ENCODE measurements at regions not wholly inside any gene's neighbourhood (a gene's known extent, or its start where the extent isn't known, plus 50 kb on each side); places are given as distances from the start of the nearest gene placed in this dataset.

DNA sequence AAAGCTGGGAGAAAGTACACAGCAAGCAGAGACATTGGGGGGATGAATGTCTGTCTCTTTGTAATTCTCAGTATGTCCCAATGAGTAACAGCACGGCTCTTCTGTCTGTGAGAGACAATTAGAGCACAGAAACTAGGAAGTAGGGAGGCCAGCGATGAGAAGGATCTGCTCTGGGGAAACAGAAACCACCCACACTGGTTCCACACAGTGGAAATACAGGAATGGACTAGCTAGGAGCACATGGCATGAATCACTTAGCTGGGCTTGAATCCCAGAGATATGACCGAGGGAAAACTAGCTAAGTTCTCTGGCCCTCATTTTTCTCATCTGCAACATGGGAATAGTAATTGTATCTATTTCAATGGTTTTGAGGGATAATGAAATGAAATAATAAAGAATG lies 895.9 kb downstream of the TLE4 start:
- DNase-seq: no peak
- no peaks in the 10 kb centered on the region for H3K79me2 ChIP-seq (ENCODE audit: low read depth)
- ChIA-PET CTCF (no interaction called here), POLR2A (ENCODE audit: unreplicated experiment) (no interaction called here)
- no peaks in the 10 kb centered on the region for H3K9me3 ChIP-seq (ENCODE audit: insufficient read depth, low read depth)
- H4K20me1 ChIP-seq (ENCODE audit: insufficient read depth): no peaks in the 10 kb centered on the region
- H2AFZ ChIP-seq: no peak overlapping the region
- H3K27me3 ChIP-seq (ENCODE audit: insufficient read depth, low read depth): no peaks in the 10 kb centered on the region
- no peaks in the 10 kb centered on the region for H3K4me1 ChIP-seq (replicated peaks; ENCODE audit: insufficient read depth)
- no peaks in the 10 kb centered on the region for H3K36me3 ChIP-seq (ENCODE audit: low read depth)
- no peak overlapping the region for H3K4me2 ChIP-seq
- intact Hi-C loops (cut with micrococcal nuclease; ENCODE audit: unreplicated experiment): no loop called here
- TF ChIP-seq, protein P1, sequence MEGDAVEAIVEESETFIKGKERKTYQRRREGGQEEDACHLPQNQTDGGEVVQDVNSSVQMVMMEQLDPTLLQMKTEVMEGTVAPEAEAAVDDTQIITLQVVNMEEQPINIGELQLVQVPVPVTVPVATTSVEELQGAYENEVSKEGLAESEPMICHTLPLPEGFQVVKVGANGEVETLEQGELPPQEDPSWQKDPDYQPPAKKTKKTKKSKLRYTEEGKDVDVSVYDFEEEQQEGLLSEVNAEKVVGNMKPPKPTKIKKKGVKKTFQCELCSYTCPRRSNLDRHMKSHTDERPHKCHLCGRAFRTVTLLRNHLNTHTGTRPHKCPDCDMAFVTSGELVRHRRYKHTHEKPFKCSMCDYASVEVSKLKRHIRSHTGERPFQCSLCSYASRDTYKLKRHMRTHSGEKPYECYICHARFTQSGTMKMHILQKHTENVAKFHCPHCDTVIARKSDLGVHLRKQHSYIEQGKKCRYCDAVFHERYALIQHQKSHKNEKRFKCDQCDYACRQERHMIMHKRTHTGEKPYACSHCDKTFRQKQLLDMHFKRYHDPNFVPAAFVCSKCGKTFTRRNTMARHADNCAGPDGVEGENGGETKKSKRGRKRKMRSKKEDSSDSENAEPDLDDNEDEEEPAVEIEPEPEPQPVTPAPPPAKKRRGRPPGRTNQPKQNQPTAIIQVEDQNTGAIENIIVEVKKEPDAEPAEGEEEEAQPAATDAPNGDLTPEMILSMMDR (conservative IDR thresholded peaks at IDR 0.05): no peak
- TF ChIP-seq EZH2 (IDR thresholded peaks at IDR 0.05; ENCODE audit: low read depth): no peak
- H3K9me2 ChIP-seq (ENCODE audit: insufficient read depth): no peaks in the 10 kb centered on the region
- no peaks in the 10 kb centered on the region for H3F3A ChIP-seq (ENCODE audit: insufficient read depth, low read depth)
- no peak overlapping the region for H3K27ac ChIP-seq
- H3K4me3 ChIP-seq: no peak overlapping the region
- BruUV-seq (replicated peaks): no TSS peak

DNA sequence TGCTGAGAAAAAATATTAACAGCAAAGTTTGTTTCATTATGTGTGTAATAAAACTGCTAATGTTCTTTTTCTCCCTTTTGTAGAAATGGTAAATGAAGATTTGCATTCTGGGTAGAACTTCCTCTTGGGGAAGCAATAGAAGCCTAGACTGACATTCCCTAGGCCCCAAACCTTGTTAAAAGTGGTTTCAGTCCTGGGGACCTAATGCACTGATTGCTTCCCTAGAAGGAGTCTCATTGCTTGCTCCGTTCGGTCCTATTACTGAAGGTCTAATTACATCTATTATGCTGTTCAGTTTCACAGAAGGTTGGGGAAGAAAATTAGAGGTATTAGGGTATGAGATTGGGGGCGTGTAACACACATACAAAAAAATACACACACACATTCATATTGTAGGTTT lies 893.8 kb downstream of the TLE4 start:
- no TSS peak for BruUV-seq (replicated peaks)
- intact Hi-C loops (cut with micrococcal nuclease; ENCODE audit: unreplicated experiment): no loop called here
- CTCF ChIA-PET: no interaction called here

DNA sequence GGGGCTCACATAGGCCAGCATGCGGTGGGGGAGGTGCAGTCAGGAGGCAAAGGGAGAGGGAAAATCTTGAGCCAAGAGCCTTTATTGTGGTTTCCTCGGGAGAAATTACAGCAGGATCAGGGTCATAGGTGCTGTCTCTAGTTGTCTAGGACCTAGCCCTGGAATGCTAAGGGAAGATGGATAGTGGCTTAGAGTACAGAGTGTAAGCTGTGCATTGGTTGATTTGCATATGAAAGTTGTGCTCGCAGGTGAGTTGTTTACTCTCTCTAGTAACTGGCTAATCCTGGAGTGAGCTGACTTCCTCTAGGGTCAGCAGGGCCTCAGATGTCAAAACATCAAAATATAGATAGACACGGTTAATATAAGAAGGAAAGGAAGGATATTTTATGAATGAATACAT lies 877.7 kb downstream of the TLE4 start:
- POLR2A ChIA-PET (ENCODE audit: unreplicated experiment): no interaction called here
- no peaks in the 10 kb centered on the region for H3K9me2 ChIP-seq (ENCODE audit: insufficient read depth)
- no peaks in the 10 kb centered on the region for H3K27me3 ChIP-seq (ENCODE audit: insufficient read depth, low read depth)
- H3K4me2 ChIP-seq: no peak overlapping the region
- intact Hi-C loops (cut with micrococcal nuclease; ENCODE audit: unreplicated experiment): no loop called here
- no peaks in the 10 kb centered on the region for H3K79me2 ChIP-seq (ENCODE audit: low read depth)
- no peaks in the 10 kb centered on the region for H3K4me1 ChIP-seq (replicated peaks; ENCODE audit: insufficient read depth)
- H2AFZ ChIP-seq: 0 out of 2 replicates have a peak overlapping the region, but pooled peaks have one; percentile 11
- CTCF ChIA-PET: no interaction called here
- no peak overlapping the region for H3K27ac ChIP-seq
- H3K9me3 ChIP-seq (ENCODE audit: insufficient read depth, low read depth): no peaks in the 10 kb centered on the region
- no peaks in the 10 kb centered on the region for H4K20me1 ChIP-seq (ENCODE audit: insufficient read depth)
- no peaks in the 10 kb centered on the region for H3F3A ChIP-seq (ENCODE audit: insufficient read depth, low read depth)
- BruUV-seq (replicated peaks): no TSS peak
- DNase-seq: no peak
- TF ChIP-seq, protein P1 (conservative IDR thresholded peaks at IDR 0.05): no peak
- TF ChIP-seq EZH2 (IDR thresholded peaks at IDR 0.05; ENCODE audit: low read depth): no peak
- H3K4me3 ChIP-seq: no peak overlapping the region
- no peaks in the 10 kb centered on the region for H3K36me3 ChIP-seq (ENCODE audit: low read depth)

More for the DNA sequence above, 893.8 kb downstream of the TLE4 start:
- H4K20me1 ChIP-seq (ENCODE audit: insufficient read depth): no peaks in the 10 kb centered on the region
- no peaks in the 10 kb centered on the region for H3K27me3 ChIP-seq (ENCODE audit: insufficient read depth, low read depth)
- H3K79me2 ChIP-seq (ENCODE audit: low read depth): no peaks in the 10 kb centered on the region
- no peak overlapping the region for H3K4me2 ChIP-seq
- no peaks in the 10 kb centered on the region for H3F3A ChIP-seq (ENCODE audit: insufficient read depth, low read depth)
- no peaks in the 10 kb centered on the region for H3K9me2 ChIP-seq (ENCODE audit: insufficient read depth)
- H2AFZ ChIP-seq: peak overlapping the region; percentile 43; the same call in 1 of the 2 replicates
- H3K9me3 ChIP-seq (ENCODE audit: insufficient read depth, low read depth): no peaks in the 10 kb centered on the region
- H3K36me3 ChIP-seq (ENCODE audit: low read depth): no peaks in the 10 kb centered on the region
- POLR2A ChIA-PET (ENCODE audit: unreplicated experiment): no interaction called here
- H3K4me1 ChIP-seq (replicated peaks; ENCODE audit: insufficient read depth): no peaks in the 10 kb centered on the region
- no peak overlapping the region for H3K27ac ChIP-seq
- no peak for TF ChIP-seq EZH2 (IDR thresholded peaks at IDR 0.05; ENCODE audit: low read depth)
- TF ChIP-seq, protein P1 (conservative IDR thresholded peaks at IDR 0.05): no peak
- no peak for DNase-seq
- H3K4me3 ChIP-seq: no peak overlapping the region
